Inferior parietal cortex (tissue), 1 donor: ENCODE measurements at regions not wholly inside any gene's neighbourhood (a gene's known extent, or its start where the extent isn't known, plus 50 kb on each side); places are given as distances from the start of the nearest gene placed in this dataset.

Source experiments
- DNase-seq: peaks from one replicate; pipeline ENCODE4 v3.0.0-alpha.2; 2016; ENCODE audit errors: extremely low spot score

- DNase-seq, result no peak
Measured at GRCh38 chr10:9613338-9614075, 1404.2 kb upstream of the CELF2 start.

- no peak for DNase-seq
Measured at GRCh38 chr10:9615189-9615588, 1402.5 kb upstream of the CELF2 start.

DNA sequence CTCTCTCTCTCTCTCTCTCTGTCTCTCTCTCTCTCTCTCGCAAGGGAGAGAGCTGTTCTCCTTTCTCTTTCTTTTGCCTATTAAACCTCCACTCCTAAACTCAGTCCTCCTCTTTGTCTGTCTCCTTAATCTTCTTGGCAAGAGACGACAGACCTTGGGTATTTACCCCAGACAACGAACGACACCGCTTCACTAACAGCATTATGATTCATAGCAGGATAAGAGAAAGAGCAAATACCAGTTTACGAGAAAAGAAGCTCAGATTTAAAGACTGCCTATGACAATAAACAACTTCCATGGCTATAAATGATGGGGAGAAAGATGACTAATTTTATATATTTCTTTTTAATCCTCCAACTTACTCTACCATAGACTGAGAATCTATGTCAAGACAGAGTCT, 1396.5 kb upstream of the CELF2 start:
- DNase-seq, result no peak

GRCh38 chr10:9625304-9625703, 1392.4 kb upstream of the CELF2 start:
- DNase-seq, result no peak

- DNase-seq, result no peak
Measured at GRCh38 chr10:9634466-9634865, 1383.2 kb upstream of the CELF2 start.

DNA sequence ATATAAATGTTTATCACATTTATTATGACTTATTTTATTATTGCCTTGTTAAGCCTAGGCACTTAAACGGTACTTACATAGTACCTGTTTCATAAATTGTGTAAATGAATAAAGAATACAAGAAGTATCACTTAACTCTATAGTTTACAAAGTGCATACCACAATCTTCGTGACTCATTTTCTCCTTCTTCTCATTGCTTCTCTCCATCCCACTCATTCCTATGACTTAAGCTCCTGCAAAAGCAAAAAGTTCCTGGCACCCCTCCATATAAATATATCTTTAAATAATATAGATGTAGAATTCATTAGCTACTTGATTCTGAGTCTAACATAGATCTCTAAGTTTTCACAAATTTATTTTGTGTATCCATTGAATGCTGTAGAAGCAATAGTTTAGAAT, 1382.0 kb upstream of the CELF2 start:
- DNase-seq, result no peak

DNA sequence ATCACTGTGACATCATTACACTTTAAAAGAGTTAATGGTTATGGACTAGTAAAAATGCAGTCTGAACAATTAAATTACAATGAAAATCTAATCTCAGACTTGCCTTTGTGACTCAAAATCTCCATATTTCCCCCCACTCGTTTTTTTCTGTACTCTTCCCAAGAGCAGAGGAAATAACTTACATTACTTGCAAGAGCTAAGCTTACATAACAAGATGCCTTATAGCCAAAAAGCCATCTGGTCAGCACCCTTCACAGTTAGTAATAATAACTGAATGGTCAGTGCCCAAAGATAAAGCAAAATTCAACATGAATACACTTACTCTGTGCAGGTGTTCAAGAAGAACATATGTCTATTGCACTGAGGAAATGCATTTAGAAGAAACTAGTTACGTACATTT, 1381.5 kb upstream of the CELF2 start:
- DNase-seq, result no peak

DNA sequence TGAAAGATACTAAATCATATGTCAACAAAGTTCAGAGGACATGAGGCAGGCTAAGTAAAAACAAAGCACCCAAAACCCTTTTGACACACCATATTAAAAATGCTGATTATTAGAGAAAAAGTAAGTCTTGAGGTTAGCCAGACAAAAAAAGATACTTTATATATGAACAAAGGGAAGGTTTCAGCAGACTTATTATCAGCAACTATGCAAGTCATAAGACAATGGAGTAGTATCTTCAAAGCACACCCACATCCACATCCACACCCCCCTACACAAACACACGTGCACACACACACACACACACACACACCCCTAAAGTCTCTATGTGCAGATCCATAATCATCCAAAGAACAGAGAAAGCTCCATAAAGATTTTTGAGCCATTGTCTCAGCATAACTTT, 1373.9 kb upstream of the CELF2 start:
- no peak for DNase-seq

DNA sequence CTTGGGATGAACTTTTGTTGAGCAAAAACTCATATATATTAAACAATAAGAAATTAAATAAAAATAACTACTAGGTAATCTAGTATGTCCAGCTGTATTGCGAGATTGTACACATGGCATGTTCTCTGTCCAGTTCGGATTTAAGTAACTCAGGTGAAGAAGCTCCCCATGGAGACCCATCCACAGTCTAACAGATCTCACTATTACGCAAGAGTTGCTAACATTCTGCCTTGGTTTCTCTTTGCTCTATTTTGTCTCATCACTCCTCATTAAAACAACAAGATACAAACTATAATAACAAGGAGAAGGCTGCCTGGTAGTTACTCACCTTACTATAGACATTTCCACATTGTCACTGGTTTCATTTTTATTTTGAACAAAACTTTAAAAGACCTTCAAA, 1372.3 kb upstream of the CELF2 start:
- no peak for DNase-seq

GRCh38 chr10:9645928-9646600, 1371.6 kb upstream of the CELF2 start:
- no peak for DNase-seq

DNA sequence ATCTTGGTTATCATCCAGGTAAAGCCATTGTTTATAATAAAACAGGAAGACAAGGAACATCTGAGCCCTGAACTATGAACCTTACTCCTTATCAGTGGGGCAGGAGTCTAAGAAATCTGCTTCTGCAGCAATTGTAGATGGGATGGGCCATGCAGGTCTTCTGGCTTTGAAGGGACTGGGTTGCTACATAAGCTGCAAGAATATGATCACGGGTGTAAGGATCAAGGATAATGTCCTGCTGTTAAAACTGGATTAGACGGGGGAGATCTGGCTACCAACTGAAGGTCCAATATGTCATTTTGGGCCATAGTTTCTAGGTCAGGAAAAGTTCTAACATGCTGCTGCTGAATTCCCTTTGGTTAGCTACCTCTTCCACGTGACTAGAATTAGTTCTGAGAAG, 1363.4 kb upstream of the CELF2 start:
- no peak for DNase-seq

DNA sequence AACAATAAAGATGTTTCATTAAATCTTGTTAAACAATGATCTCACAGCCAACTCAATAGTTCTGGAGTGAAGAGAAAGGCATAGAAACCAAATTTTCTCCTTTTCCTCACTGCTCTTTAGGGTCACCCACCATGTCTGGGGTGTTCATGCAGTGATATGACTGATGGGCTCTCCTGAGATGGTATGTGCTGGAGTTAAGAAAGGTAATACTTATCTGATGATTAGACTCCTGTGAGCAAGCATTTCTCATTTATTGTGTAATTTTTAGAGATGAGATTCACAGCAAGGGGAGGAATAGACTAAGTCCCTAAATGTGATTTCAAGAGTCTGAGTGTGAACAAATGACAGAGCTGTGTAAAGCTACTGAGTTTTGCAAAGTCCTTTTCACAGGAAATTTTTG, 1361.3 kb upstream of the CELF2 start:
- no peak for DNase-seq

DNA sequence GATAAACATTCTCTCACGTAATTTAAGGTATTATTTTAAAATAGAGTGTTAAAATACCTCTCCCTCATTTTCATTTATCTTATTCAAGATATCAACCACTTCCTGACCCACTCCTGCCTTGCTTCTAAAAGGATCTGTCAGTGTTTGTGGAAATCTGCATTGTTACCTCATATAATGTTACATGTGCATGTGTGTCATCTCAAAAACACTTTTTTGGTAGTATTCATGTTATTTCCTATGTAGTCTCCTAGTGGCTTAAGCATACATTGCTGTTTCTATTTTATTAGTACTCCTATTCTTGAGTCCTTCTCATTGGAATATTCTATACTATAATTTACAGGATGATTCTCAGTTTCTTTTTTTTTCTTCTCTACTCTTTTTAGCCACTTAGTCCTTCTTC, 1360.7 kb upstream of the CELF2 start:
- DNase-seq, result no peak

- DNase-seq, result no peak
Measured at GRCh38 chr10:9657530-9657929, 1360.1 kb upstream of the CELF2 start.

GRCh38 chr10:9668411-9668810, 1349.3 kb upstream of the CELF2 start:
- no peak for DNase-seq

GRCh38 chr10:9670911-9671310, 1346.8 kb upstream of the CELF2 start:
- no peak for DNase-seq

- no peak for DNase-seq
Measured at GRCh38 chr10:9681655-9682054, 1336.0 kb upstream of the CELF2 start.

GRCh38 chr10:9682802-9683201, 1334.9 kb upstream of the CELF2 start:
- DNase-seq, result no peak

GRCh38 chr10:9684186-9684585, 1333.5 kb upstream of the CELF2 start:
- DNase-seq, result no peak

GRCh38 chr10:9685596-9685995, 1332.1 kb upstream of the CELF2 start:
- DNase-seq, result no peak

- DNase-seq, result no peak
Measured at GRCh38 chr10:9688711-9689110, 1329.0 kb upstream of the CELF2 start.

DNA sequence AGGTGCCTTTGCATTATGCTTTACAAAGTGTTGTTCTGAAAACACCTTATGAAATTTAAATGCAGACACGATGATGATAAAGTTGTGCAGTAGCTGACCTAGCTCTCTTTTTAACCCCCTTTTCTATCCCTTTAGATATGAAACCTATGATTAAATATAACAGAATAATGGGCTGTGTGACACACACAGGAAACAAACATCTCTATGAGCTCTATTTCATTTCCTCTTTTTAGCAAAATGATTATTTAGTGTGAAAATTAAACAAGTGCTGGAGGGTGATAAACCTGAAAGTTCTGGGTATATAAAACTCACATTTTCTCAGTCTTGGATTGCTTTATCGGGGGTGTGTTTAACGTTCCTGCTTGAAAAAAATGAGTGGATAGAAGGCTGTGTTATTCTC, 1310.5 kb upstream of the CELF2 start:
- no peak for DNase-seq

DNA sequence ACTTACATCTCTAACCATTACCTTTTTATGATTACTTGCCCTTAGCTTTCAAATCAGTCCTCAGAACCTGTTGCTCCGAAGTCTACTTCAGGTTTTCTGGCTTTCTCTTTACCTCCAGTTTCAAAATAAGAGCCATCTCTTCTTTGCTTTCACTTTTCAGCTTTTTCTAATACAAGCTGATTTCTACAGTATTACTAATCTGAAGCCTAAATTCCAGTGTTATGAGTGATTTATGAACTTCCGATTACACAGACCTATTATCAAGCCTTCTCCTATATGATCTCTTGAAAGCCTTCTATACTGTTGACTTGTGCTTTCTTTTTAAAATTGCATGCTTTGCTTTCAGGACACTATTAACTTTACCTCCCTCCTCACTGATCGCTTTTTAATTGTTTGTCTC, 1307.8 kb upstream of the CELF2 start:
- no peak for DNase-seq

DNA sequence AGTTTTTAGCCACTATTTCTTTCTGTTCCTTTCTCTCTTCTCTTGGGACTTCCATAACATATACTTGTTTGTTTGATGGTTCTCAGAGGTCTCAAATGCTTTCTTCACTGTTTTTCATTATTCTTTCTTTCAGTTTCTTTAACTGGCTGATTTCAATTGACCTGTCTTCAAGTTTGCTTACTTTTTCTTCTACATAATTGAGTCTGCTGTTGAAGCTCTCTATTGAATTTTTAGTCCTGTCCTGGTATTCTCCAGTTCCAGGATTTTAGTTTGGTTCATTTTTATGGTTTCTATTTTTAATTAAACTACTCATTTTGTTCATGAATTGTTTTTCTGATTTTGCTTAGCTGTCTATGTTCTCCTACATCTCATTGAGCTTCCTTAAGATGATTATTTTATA, 1305.3 kb upstream of the CELF2 start:
- DNase-seq, result no peak
